K562 (cell line): ENCODE measurements at regions not wholly inside any gene's neighbourhood (a gene's known extent, or its start where the extent isn't known, plus 50 kb on each side); places are given as distances from the start of the nearest gene placed in this dataset.

Experiments used
- ATAC-seq: fragments of 200-7000 bp; cut with Tn5 transposase; 3 replicates; pipeline ENCODE4 v1.9.1; 2020; ENCODE audit warnings: moderate library complexity
- BruUV-seq: library from RNA; stranded (reverse); fragments of 400-500 nt; replicated peaks from 2 replicates; lab custom pipeline; 2021; lab: Mats Ljungman, UMichigan
- CTCF ChIA-PET: fragments of 300-600 bp; formaldehyde crosslinking; extraction: SDS; loops from one replicate; lab custom pipeline; 2021; ENCODE audit warnings: low intra/inter-chr PET ratio; lab: Yijun Ruan, JAX
- POLR2A ChIA-PET: fragments of 300-600, 350-650 bp; sonication (Branson Sonifier 250); formaldehyde crosslinking; extraction: SDS; loops from one replicate; lab custom pipeline; 2021; ENCODE audit warnings: antibody characterized with exemption, inconsistent platforms; lab: Yijun Ruan, JAX
- DNase-seq, 4 experiments: peaks; one replicate each; pipeline versions ENCODE4 v3.0.0 to v3.0.0-alpha.2; 2011 to 2018; ENCODE audit warnings: low spot score in 3 of 4, mixed read lengths in 3 of 4; ENCODE audit errors: extremely low read depth in 1 of 4
- FAIRE-seq: peaks from 2 replicates; lab custom pipeline; 2011; peaks lifted over from hg19 to GRCh38; lab: Jason Lieb, UNC
- H2AFZ ChIP-seq: 2 replicates; pipeline ENCODE4 v1.6.0; 2011; ENCODE audit warnings: low read depth, low read length, control low read depth, inconsistent platforms
- H3K27ac ChIP-seq: fragments of 200-600 bp; 3 replicates; pipeline ENCODE4 v1.8.0; 2011; ENCODE audit warnings: low read depth, mild to moderate bottlenecking, control low read depth, inconsistent platforms, low read length, moderate library complexity, mixed read lengths; ENCODE audit errors: extremely low read depth
- H3K27me3 ChIP-seq, 2 experiments: fragments of 300-600 bp in 1 of 2; 2 replicates in 1 of 2; 3 replicates in 1 of 2; pipeline versions ENCODE4 v1.6.0 to v1.8.0; 2011; ENCODE audit warnings: inconsistent platforms in 2 of 2, low read length in 2 of 2, mild to moderate bottlenecking in 1 of 2, mixed read lengths in 1 of 2, moderate library complexity in 1 of 2; ENCODE audit not compliant: control insufficient read depth in 2 of 2, insufficient read depth in 2 of 2
- H3K36me3 ChIP-seq: fragments of 300-600 bp; 3 replicates; pipeline ENCODE4 v1.8.0; 2011; ENCODE audit warnings: mild to moderate bottlenecking, low read length, inconsistent platforms; ENCODE audit not compliant: control insufficient read depth, insufficient read depth
- H3K4me1 ChIP-seq, 2 experiments: fragments of 200-600 bp in 1 of 2; replicated peaks in 1 of 2; 2 replicates in 1 of 2; 3 replicates in 1 of 2; pipeline versions ENCODE4 v1.5.1 to v1.8.0; 2011; ENCODE audit warnings: inconsistent platforms in 2 of 2, low read length in 2 of 2, mild to moderate bottlenecking in 1 of 2, mixed read lengths in 1 of 2, moderate library complexity in 1 of 2; ENCODE audit not compliant: control insufficient read depth in 2 of 2, insufficient read depth in 2 of 2
- H3K4me2 ChIP-seq: 2 replicates; pipeline ENCODE4 v1.6.1; 2011; ENCODE audit warnings: low read length, control low read depth, inconsistent platforms, mixed read lengths; ENCODE audit not compliant: insufficient read depth
- H3K4me3 ChIP-seq: fragments of 200-600 bp; sonication (generic), shearing (Covaris generic); 2 replicates; pipeline ENCODE4 v1.5.1; 2016; ENCODE audit warnings: control low read depth, inconsistent platforms
- H3K79me2 ChIP-seq: fragments of 200-600 bp; 3 replicates; pipeline ENCODE4 v1.8.0; 2011; ENCODE audit warnings: low read length, inconsistent platforms; ENCODE audit not compliant: control insufficient read depth, insufficient read depth
- H3K9ac ChIP-seq, 2 experiments: 2 replicates each; pipeline versions ENCODE4 v1.6.0 to v1.6.1; 2011; ENCODE audit warnings: low read depth in 2 of 2, low read length in 2 of 2, control low read depth in 1 of 2, inconsistent platforms in 1 of 2, mild to moderate bottlenecking in 1 of 2, mixed read lengths in 1 of 2; ENCODE audit not compliant: insufficient read depth in 1 of 2
- H3K9me1 ChIP-seq: one replicate; pipeline ENCODE4 v1.6.0; 2011; ENCODE audit warnings: inconsistent platforms, mild to moderate bottlenecking, low read length, moderate library complexity; ENCODE audit not compliant: control insufficient read depth, insufficient read depth
- H3K9me3 ChIP-seq: replicated peaks from 2 replicates; pipeline ENCODE4 v1.5.1; 2011; ENCODE audit warnings: low read depth, low read length, inconsistent platforms; ENCODE audit not compliant: control insufficient read depth, insufficient read depth
- H4K20me1 ChIP-seq: replicated peaks from 2 replicates; pipeline ENCODE4 v1.6.1; 2011; ENCODE audit warnings: low read length, inconsistent platforms, mixed read lengths; ENCODE audit not compliant: control insufficient read depth, insufficient read depth
- ASH1L ChIP-seq: fragments of 450-650 bp; IDR thresholded peaks from 2 replicates; pipeline ENCODE4 v1.6.1; 2018; ENCODE audit warnings: borderline replicate concordance, mild to moderate bottlenecking, low read depth; ENCODE audit not compliant: partially characterized antibody
- CREB1 ChIP-seq, 2 experiments: sonication (generic) in 1 of 2; formaldehyde crosslinking in 1 of 2; IDR thresholded peaks; 2 replicates each; pipeline versions ENCODE4 v1.6.1 to v1.8.0; 2012 to 2022; ENCODE audit warnings: inconsistent platforms in 1 of 2, mild to moderate bottlenecking in 1 of 2, missing genetic modification reagents in 1 of 2, moderate library complexity in 1 of 2
- DIDO1 ChIP-seq: fragments of 450-650 bp; IDR thresholded peaks from 2 replicates; pipeline ENCODE4 v1.6.1; 2016; ENCODE audit warnings: low read depth, missing biosample characterization, missing genetic modification characterization
- HBP1 ChIP-seq: fragments of 450-650 bp; formaldehyde crosslinking; IDR thresholded peaks from 2 replicates; pipeline ENCODE4 v1.4.0; 2022; ENCODE audit warnings: missing genetic modification characterization
- MTA2 ChIP-seq: fragments of 450-650 bp; IDR thresholded peaks from 2 replicates; pipeline ENCODE4 v1.6.1; 2016; ENCODE audit warnings: low read depth
- NFATC3 ChIP-seq: fragments of 450-650 bp; IDR thresholded peaks from 2 replicates; pipeline ENCODE4 v1.6.1; 2017; ENCODE audit warnings: mild to moderate bottlenecking
- RAD51 ChIP-seq: fragments of 450-650 bp; IDR thresholded peaks from 2 replicates; pipeline ENCODE4 v1.7.1; 2016; ENCODE audit warnings: low read depth, mild to moderate bottlenecking, borderline replicate concordance
- RREB1 ChIP-seq: fragments of 250-450 bp; sonication (Bioruptor Pico); IDR thresholded peaks from 2 replicates; pipeline ENCODE4 v1.4.0; 2020
- SMC3 ChIP-seq: conservative IDR thresholded peaks from 2 replicates; pipeline ENCODE4 v1.6.1; 2011; ENCODE audit warnings: low read depth, low read length, improper control_type of control experiment; ENCODE audit not compliant: insufficient read depth
- ZNF23 ChIP-seq: fragments of 250-450 bp; sonication (Bioruptor Pico); IDR thresholded peaks from 2 replicates; pipeline ENCODE4 v1.4.0; 2020; ENCODE audit warnings: mild to moderate bottlenecking
- ZNF639 ChIP-seq, 2 experiments: fragments of 200-800 bp in 1 of 2; sonication (Bioruptor generic) in 1 of 2; sonication (generic) in 1 of 2; formaldehyde crosslinking in 1 of 2; IDR thresholded peaks in 1 of 2; conservative IDR thresholded peaks in 1 of 2; 2 replicates each; pipeline versions ENCODE4 v1.5.0 to v1.6.1; 2016 to 2020; ENCODE audit warnings: missing compliant biosample characterization in 1 of 2, missing genetic modification characterization in 1 of 2, missing genetic modification reagents in 1 of 2
- WGBS: fragments of 100-300 bp; shearing (Covaris generic); methylation state at CpG from one replicate; pipeline ENCODE4 v1.1.6; 2016; ENCODE audit warnings: low coverage, mixed read lengths; ENCODE audit not compliant: insufficient coverage; ENCODE audit errors: missing lambda C conversion rate; 5-methylcytosine and 5-hydroxymethylcytosine counted together
- in situ Hi-C: fragments of 300-500 bp; cut with MboI; formaldehyde crosslinking; loops from 4 replicates; pipeline ENCODE4 v1.15.0; 2018; ENCODE audit warnings: inconsistent platforms, mixed read lengths
- intact Hi-C: fragments of 100-400 bp; cut with micrococcal nuclease; formaldehyde crosslinking; loops from 2 replicates; pipeline ENCODE4 v1.14.2; 2022
- TF ChIP-seq, protein P1 (sequence below): fragments of 250-450 bp; sonication (Bioruptor Pico); IDR thresholded peaks from 2 replicates; pipeline ENCODE4 v1.5.0; 2022; ENCODE audit warnings: mild to moderate bottlenecking

DNA sequence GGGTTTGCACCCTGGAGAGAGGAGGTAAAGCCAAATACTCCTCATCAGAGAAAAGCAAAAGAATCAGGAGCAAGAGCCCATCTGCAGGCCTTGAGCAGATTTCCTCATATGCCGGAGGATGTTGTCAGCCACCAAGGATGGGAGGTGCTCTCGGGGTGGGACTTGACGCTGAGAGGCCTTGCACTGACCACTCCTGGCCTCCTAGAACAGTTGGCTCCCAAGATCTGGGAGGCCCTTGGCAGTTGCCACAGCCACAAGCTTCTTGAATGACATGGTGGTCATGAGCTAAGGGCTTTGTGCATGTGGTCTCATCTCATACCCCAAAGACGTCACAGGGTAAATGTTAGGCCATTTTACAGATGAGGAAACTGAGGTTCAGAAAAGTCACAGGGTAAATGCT lies 75.2 kb upstream of the PMEPA1 start:
- H3K27me3 ChIP-seq, result peaks cover 0 to 9% of the 10 kb centered on the region in 2 experiments; a peak in 1 of 5 replicates
- H3K79me2 ChIP-seq, result no peaks in the 10 kb centered on the region
- ChIA-PET CTCF (no interaction called here), POLR2A (no interaction called here)
- no peak overlapping the region for H3K27ac ChIP-seq
- WGBS, result 4% methylated on average over 4 of the region's 4 CpGs
- DNase-seq, result no peak
- H3K36me3 ChIP-seq, result no peaks in the 10 kb centered on the region
- no peak overlapping the region for H3K9ac ChIP-seq
- no peaks in the 10 kb centered on the region for H4K20me1 ChIP-seq
- no peak overlapping the region for H2AFZ ChIP-seq
- no peak for FAIRE-seq
- no peak for ATAC-seq
- H3K4me1 ChIP-seq, result no peaks in the 10 kb centered on the region
- in situ Hi-C loops, result no loop called here
- H3K4me3 ChIP-seq, result no peak overlapping the region
- no peaks in the 10 kb centered on the region for H3K9me3 ChIP-seq
- H3K4me2 ChIP-seq, result no peak overlapping the region
- intact Hi-C loops, result no loop called here
- no TSS peak for BruUV-seq
- H3K9me1 ChIP-seq, result no peaks in the 10 kb centered on the region
- TF ChIP-seq RAD51 (no peak), ZNF23 (CRISPR knock-in tag) (no peak), RREB1 (CRISPR knock-in tag) (no peak), CREB1 (IDR thresholded peaks at IDR 0.05) (no peak), CREB1 (CRISPR knock-in tag; IDR thresholded peaks at IDR 0.05) (no peak), ASH1L (no peak), NFATC3 (no peak), MTA2 (no peak), ZNF639 (CRISPR knock-in tag; conservative IDR thresholded peaks at IDR 0.05 in 1 of 2, IDR thresholded peaks at IDR 0.05 in 1 of 2) (no peak), SMC3 (no peak), DIDO1 (no peak), HBP1 (CRISPR knock-in tag) (no peak)
- TF ChIP-seq, protein P1, sequence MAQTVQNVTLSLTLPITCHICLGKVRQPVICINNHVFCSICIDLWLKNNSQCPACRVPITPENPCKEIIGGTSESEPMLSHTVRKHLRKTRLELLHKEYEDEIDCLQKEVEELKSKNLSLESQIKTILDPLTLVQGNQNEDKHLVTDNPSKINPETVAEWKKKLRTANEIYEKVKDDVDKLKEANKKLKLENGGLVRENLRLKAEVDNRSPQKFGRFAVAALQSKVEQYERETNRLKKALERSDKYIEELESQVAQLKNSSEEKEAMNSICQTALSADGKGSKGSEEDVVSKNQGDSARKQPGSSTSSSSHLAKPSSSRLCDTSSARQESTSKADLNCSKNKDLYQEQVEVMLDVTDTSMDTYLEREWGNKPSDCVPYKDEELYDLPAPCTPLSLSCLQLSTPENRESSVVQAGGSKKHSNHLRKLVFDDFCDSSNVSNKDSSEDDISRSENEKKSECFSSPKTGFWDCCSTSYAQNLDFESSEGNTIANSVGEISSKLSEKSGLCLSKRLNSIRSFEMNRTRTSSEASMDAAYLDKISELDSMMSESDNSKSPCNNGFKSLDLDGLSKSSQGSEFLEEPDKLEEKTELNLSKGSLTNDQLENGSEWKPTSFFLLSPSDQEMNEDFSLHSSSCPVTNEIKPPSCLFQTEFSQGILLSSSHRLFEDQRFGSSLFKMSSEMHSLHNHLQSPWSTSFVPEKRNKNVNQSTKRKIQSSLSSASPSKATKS, result no peak
